ENCODE measurements at regions not wholly inside any gene's neighbourhood (a gene's known extent, or its start where the extent isn't known, plus 50 kb on each side); places are given as distances from the start of the nearest gene placed in this dataset.
A peak's percentile ranks its signal among the peaks of the same experiment; 100 is the strongest.

DNA sequence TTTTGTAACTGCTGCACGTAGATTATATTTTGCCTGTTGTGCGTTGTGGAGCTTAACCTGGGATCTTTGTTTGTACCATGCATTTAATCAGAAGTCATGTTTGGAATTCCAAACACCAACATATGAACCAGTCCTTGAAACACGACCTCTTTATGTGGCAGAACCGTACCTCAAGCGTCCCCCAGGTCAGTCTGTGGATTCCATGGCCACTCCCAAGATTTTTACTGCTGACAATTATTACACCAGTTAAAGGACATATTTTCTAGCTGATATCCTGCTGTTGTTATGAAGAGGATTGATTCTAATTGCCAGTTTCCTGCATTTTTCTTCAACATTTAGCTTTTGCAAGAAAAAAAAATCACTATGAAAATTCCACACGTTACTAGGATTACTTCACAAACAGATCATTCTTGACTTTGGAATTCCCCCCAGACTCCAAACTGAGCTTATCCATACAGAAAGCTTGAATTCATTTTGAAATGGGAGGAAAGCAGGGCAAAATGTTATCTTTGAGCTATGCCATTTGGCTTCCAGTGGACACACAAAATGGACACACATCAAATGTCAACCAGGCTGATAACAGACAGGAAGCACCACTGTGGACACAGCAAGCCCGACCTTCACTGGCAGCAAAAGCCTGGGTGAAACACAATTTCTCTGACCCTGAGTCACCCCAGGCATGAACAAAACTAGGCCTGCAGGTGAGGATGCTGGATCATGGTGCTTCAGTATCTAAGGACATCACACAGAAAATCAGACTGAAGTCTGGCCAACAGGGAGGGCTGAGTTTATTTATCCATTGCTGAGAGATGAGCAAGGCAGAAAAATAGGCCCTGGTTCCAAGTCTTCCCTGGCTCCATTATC, 542.9 kb upstream of the JAG1 start:
- DNase-seq (ENCODE audit: extremely low spot score, insufficient read length, low read depth): no peak
- no peak for FAIRE-seq

DNA sequence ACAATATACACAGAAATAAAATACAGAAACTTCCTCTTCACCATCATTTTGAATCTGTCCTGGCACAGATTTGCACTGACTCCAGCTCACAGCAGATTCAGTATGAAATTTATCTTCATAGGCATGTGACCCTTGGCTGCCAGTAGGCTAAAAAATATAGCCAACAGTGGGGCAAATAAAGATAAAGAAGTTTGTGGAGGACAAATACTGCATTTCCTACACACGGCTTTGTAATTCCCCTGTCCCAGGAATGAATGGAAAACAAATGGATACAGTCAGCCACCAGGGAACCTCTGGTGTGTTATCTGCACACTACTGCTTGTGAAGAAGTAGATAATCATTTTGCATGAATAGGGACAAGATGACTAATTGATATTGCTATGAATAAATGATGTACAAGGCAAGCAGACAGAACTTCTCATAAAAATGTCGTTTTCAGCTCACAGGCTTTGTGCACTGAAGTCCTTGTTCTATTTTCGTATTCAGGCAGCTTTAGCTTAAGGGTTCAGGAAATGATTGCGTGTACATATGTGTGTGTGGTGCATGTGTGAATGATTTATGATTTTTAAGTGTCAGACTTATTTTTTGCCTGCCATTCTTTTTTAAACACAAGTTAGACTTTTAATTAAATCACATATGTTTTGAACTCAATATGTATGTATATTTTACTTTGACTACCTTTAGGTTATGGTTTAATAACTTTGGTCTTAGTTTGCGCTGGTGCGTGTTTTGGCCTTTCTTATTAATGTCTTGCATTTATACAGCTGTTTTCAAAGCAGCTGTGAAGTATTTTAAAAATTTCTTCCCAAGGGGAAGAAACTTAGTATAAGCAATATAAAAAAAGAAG, 543.8 kb upstream of the JAG1 start:
- FAIRE-seq: peak; percentile 5
- DNase-seq (ENCODE audit: extremely low spot score, insufficient read length, low read depth): no peak

DNA sequence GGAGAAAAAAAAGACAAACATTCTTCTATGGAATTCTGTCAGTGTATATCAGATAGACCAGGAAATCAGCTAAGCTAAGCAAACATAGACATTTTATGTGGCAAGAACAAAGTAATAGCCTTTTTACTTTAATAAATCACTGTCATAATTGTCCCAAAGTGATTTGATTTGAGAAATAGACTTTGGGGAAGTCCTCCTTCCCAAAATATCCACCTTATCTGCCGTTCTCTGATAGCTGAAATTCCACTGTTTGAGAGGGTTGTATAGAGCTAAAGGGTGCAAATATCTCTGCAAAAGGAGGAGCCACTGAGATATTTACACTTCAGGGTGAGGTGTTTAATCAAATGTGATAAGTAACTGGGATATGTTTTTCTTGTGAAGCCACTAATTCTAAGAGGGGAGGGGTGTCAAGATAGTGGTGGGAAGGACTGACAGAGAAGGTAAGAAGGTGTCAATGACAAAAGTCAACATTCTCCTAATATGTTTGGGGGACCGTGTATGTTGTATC, 544.4 kb upstream of the JAG1 start:
- DNase-seq (ENCODE audit: extremely low spot score, insufficient read length, low read depth) (no peak), FAIRE-seq (no peak)

DNA sequence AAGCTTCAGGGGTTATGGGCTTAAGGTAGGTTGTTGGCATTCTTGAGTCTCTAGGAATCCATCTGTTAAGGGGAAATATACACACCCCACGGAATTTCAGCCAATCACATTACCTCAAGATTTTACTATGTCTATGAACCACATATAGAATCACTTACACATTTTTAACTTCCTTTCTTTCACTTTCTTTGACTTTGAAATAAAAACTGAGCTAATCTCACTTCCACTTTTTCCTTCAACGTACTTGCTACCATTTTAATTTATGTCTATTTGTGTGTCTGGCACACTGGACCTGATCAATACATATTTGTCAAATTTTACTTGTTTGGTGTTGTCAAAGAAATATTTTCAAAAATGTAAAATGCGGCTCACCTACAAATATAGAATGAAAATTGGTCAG, 545.4 kb upstream of the JAG1 start:
- FAIRE-seq (peak; percentile 31), DNase-seq (ENCODE audit: extremely low spot score, insufficient read length, low read depth) (no peak)

DNA sequence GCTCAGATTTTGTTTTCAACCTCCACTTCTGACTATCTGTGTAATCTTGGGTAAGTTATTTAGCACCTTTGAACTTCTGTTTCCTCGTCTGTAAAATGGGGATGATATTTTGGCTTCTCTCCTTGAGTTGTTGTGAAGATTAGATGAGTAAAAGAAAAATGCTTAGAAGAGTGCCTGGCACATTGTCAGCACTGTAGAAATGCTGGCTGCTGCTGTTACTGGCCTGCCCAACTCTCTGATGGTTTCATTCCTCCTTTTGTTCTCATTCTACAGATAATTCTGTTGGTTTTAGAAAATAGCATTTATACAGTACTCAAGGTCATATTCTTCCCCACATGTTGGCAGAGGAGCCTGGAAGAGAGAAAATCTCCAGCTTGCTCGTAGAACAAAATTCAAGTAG, 547.2 kb upstream of the JAG1 start:
- FAIRE-seq (no peak), DNase-seq (ENCODE audit: extremely low spot score, insufficient read length, low read depth) (no peak)

DNA sequence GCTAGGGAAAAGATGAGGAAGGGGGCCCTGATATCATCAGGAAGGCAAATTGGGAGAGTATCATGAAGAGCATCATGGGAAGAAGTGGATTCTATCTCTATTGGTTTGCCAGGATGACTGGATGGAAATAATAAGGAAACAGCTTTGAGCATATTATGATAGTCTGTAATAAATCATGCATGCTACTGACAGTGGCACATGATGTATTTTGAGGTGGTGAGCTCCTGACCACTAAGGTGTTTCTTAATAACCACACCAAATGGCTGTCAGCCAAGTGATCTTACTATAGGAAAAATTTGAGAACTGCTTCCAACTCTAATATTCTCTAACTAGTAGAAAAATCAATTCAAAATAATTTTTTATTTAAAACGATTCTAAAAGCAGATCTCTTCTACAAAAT, 548.4 kb upstream of the JAG1 start:
- DNase-seq (ENCODE audit: extremely low spot score, insufficient read length, low read depth) (no peak), FAIRE-seq (no peak)

DNA sequence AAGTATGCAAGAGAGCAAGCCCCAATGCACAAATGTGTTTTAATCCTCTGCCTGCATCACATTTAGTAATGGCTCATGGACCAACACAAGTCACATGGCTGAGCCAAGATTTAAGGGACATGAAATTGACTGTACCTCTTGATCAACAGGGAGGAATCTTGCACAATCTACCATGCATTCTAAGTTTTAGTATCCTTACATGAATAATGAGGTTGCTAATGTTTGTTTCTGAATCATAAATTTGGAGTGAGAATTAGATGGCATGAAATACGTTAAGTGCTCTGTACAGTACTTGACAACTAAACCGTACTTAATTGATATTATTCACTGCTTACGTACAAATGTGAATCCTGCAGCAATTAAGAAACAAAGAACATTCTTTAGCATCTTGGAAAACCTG, 553.8 kb upstream of the JAG1 start:
- DNase-seq (ENCODE audit: extremely low spot score, insufficient read length, low read depth) (no peak), FAIRE-seq (no peak)

DNA sequence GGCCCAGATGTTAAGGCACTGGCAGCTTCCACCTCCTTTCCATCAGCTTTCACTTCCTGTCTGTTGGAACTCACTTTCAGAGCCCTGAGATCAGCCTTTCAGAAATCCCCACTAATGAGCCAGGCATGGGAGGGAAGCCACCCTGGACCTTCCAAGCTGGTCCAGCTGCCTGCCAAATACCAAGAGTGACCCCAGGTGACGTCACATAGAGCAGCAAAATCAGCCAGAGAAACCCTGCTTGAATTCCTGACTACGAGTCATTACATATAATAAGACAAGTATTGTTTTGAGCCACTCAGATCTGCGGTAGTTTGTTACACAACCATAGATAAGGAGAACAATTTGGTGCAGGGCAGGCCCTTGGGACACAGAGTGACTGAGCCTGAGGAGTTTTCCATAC, 556.0 kb upstream of the JAG1 start:
- DNase-seq (ENCODE audit: extremely low spot score, insufficient read length, low read depth) (no peak), FAIRE-seq (no peak)

DNA sequence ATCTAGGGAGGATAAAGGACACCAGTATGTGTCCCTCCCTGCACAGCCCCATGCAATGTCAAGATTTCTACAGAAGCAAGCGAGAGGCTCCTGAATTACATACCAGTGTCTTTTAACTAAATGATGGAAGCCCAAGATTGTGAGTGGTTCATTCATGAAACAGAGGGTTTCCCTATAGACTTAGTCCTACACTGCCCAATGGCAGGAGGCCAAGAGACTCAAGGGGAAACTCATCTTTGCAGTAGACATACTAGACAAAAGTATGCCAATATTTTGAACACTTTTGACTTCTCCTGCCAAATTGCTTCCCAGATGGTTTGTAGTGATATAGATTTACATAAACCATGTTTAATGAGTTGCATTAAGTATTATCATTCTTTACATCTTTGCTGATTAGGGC, 557.2 kb upstream of the JAG1 start:
- FAIRE-seq (no peak), DNase-seq (ENCODE audit: extremely low spot score, insufficient read length, low read depth) (no peak)

DNA sequence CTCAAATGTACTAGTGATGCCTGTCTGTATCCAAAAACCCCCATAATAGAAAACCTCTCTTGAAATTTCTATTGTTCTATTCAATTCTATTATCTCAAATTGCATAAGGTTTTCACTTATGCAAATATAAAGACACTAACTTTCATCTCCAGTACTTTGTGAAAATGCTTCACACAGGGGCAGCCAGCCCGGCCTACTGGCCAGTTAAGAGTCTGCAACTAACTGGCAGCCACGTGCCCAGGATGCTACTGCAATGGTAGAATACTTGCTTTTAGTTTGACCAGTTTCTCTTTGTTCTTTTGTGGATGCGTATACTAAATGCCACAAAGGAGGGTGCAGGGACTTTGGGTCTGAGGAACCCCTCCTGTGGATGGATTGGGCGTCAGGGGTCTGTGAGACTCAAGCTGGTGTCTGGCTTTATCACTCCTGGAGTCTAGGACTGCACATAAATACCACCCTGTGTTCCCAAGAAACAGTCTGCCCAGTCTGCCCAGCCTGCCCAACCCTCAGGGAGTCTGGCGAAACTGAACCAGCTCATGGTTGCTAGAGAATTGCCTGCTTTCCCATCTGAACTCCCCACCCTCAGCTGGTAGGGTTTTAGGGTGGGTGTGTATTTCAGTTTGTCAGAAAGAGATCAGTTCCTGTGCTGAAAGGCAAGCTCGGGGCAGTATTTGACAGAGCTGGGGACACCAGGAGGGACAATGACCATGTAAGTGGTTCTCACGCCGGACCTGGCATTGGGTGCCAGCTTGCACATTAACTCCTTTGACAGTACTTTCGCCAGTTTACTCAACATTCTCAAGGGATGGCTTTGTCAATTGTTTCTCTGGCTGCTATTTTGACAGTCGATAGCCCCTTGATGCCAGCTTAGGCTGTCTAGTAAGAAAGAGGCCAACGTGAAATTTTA, 558.2 kb upstream of the JAG1 start:
- no peak for FAIRE-seq
- no peak for DNase-seq (ENCODE audit: extremely low spot score, insufficient read length, low read depth)

DNA sequence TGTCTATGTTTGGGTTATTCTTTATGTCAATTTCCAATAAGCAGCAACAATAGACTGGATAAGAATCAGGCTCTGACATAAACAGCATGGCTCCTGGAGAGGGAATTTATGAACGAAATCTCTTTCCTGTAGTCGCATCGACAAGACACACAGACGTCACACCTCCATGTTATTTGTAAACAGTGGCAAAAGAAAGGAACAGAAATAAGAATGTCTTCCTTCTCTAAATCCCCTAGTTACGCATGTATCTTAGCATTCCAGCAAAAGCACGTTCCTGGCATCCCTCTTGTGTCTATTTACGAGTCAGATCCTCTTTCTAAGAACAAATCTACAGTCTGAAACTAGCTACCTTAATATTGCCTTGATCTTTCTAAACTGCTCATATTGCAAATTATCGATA, 559.1 kb upstream of the JAG1 start:
- DNase-seq (ENCODE audit: extremely low spot score, insufficient read length, low read depth) (no peak), FAIRE-seq (no peak)

DNA sequence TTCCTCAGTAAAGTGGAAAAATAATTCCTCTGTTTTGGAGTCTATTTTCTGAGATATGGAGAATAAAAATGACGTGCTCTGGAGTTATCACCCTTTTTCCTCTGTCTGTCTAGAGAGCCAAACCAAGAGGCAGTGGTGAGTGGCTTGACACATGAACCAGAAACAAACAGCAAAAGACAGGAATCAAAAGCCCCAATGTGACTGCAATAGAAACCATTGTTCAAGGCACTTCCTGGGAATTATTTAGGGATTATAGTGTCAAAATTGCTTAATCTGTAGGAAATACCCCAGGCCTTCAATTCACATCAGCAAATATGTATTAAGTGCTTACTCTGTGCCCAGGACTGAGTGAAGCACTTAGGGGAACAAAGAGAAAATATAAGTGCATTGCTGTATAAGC, 560.4 kb upstream of the JAG1 start:
- DNase-seq (ENCODE audit: extremely low spot score, insufficient read length, low read depth) (no peak), FAIRE-seq (no peak)

DNA sequence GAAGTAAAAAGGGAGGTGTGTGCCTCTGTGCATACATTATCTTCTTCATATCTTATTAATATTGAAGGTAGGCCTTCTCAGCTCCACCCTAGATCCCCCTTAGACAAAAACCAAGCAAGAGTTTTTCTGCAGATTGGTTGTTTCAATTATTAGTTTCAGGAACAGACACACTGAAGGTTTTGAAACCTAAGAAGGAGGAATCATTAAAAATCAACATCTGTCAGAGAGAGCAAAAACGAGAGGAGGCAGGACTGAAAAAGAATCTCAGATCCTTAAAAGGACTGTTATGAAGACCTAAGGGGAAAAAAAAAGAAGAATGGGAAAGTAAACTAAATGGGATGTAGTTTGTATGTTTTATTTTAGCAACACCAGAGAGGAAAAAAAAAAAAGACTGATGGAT, 560.8 kb upstream of the JAG1 start:
- no peak for DNase-seq (ENCODE audit: extremely low spot score, insufficient read length, low read depth)
- no peak for FAIRE-seq

DNA sequence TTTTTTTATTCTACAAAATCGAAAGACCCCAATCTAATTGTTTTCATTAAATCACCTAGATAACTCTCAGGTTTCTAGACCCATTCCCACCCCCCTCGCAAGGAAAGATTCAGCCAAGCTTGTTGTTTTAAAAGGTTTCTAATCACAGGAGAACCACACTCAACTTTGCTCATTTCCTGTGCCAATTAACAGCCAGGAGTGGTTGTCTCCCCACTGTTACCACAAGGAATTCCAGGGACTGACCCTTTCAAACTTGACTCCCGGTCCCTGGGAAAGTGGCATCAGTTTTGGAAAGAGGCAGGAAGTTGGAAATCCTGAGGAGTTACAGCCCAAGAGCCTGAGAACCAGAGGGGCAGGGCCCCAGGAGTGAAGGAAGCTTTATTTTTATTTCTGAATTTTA, 561.3 kb upstream of the JAG1 start:
- DNase-seq (ENCODE audit: extremely low spot score, insufficient read length, low read depth) (no peak), FAIRE-seq (no peak)

DNA sequence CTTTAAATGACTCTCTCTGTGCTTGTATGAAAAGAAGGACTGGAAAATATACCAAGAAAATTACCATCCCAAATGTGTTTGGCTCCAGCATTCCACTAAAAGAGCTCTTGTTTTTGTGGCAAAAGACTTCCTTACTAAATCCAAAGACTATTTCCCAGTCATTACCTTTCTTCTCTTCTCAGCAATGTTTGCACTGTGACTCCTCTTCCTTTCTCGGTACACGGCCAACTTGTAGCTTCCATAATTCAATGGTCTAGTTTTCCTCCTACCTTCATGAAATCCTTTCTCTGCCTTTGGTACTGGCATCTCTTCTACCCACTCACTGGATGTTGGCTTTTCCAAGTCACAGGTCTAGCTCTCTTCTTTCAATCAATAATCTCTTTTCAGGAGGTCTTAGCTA, 568.5 kb upstream of the JAG1 start:
- DNase-seq (ENCODE audit: extremely low spot score, insufficient read length, low read depth) (no peak), FAIRE-seq (no peak)

DNA sequence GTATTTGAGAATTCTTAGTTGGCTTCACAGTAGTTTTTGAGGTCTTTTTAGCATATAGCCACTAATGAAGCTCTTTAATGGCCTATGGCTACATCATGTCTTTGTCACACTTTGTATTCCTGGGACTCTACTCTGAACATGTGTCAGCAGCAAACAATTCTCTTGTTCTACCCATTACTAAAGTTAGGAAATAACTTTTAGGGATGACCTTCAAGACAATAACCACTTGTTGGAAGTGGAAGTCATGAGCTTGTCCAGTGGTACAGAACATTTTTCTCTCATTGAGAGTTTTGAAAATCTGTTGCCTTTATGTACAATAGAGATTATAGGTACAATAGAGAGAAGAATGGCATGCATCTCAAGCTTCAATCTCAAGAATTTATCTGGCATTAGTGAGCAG, 571.6 kb upstream of the JAG1 start:
- FAIRE-seq (no peak), DNase-seq (ENCODE audit: extremely low spot score, insufficient read length, low read depth) (no peak)

DNA sequence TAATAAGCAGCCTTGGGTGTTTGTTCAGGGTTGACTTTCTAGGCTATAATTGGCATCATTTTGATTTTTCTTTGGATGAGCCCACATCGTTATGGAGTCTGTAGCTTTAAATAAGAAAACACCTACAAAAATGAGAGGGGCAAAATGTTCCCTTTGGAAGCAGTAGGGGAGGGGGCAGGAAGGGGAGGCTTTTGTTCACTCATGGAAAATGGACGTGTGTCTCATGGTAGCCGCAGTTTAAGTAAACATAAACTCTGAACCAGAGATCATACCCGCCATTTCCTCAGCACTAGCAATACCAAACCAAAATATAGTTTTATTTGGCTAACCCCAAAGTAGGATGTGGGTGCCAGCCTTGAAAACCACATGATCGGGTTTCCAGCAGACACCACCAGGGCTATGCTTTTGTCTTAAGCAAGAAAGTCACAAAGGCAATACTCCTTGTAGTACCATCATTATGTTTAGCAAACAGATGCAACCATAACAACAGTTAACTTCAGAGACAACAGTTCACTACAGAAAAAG, 572.5 kb upstream of the JAG1 start:
- FAIRE-seq: no peak
- DNase-seq (ENCODE audit: extremely low spot score, insufficient read length, low read depth): no peak

DNA sequence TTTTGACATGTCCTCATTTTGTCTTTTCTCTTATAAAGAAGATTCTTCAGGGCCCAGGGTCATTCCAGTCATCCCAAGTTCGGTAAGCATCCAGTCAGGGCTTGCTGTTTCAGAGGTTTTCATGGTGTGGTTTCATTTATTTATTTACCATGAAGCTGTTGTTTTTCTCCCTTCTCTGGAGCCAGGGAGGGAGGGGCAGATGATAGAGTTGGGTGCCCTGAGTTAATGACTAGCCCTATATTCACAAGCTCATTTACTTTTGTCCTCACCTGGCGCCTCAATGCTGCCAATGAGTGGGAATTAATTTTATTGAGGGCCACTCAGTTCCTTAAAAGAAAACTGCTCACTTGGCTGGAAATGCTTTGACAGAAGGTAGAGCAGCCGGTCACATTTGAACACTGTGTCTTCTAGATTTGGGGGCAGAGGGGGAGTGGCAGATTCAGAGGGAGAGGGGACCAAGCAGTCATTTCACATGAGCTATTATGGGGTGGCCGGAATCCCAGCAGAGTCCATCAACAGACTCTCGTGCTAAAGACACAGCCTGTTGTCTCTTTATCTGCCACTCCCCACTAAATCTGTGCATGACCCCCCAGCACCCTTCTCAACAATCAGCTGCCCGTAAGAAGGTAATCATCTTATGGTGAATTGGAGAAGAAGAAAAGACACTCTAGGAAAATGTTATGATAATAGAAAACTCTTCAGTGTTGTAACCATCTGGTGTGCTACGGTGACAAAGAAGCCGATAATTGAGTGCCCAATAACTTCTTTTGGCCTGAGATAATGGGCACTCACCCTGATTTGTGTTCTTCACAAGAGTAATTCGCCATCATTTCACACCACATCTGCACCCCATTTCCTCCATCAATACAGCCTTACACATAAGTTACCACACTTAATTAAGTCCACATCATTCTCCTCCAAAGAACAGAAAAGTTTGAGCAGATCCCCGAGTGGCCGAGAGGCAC, 573.5 kb upstream of the JAG1 start:
- FAIRE-seq: no peak
- no peak for DNase-seq (ENCODE audit: extremely low spot score, insufficient read length, low read depth)

DNA sequence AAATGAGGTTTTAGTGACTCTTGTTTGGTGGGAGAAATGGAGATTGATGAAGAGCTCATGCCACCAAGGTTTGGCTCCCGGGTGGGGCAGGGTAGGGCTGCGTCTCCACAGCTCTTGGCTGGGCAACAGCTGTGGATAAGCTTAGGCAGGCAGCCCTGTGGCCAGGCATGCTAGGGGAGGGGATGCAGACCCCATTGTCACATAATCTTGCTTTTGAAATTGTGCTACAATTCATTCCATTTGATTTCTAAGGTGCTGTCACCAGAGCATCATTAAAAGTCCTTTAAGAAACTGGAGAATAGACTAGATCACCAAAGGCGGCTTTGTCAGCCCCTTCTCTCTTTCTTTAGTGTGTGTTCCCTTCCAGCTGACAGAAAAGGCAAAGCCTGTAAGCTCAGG, 574.2 kb upstream of the JAG1 start:
- DNase-seq (ENCODE audit: extremely low spot score, insufficient read length, low read depth) (no peak), FAIRE-seq (no peak)

All from GM18507 (cell line).